Body of pancreas (tissue), 4 donors: ENCODE measurements at regions not wholly inside any gene's neighbourhood (a gene's known extent, or its start where the extent isn't known, plus 50 kb on each side); places are given as distances from the start of the nearest gene placed in this dataset.

Experiments used
- ATAC-seq: fragments of 150-250 bp; one replicate; pipeline ENCODE4 v1.9.1; 2016
- DNase-seq, 4 donors: peaks; one replicate each; pipeline ENCODE4 v3.0.0-alpha.2; 2019
- H3K27ac ChIP-seq, 4 donors: fragments of 200-600 bp; sonication (generic); 1 replicate in 3 of 4; 2 replicates in 1 of 4; pipeline versions ENCODE4 v1.5.1 to v1.6.1; 2016 to 2019; ENCODE audit warnings: mild to moderate bottlenecking in 1 of 4, mixed read lengths in 1 of 4, moderate library complexity in 1 of 4
- H3K27me3 ChIP-seq, 2 donors: fragments of 200-600 bp; sonication (generic); one replicate each; pipeline ENCODE4 v1.6.0; 2016; ENCODE audit warnings: mild to moderate bottlenecking in 1 of 2
- H3K36me3 ChIP-seq, 2 donors: fragments of 200-600 bp; sonication (generic); replicated peaks in 1 of 2; 2 replicates each; pipeline ENCODE4 v1.5.1; 2016; ENCODE audit warnings: low read depth in 2 of 2; ENCODE audit not compliant: insufficient read depth in 1 of 2
- H3K4me1 ChIP-seq: fragments of 200-600 bp; sonication (generic); one replicate; pipeline ENCODE4 v1.6.0; 2016
- H3K4me3 ChIP-seq, 2 donors: fragments of 200-600 bp; sonication (generic); 1 replicate in 1 of 2; 2 replicates in 1 of 2; pipeline ENCODE4 v1.5.1; 2016 to 2019
- H3K9me3 ChIP-seq, 3 donors: fragments of 200-600 bp; sonication (generic); 1 replicate in 2 of 3; 2 replicates in 1 of 3; pipeline ENCODE4 v1.5.1; 2016
- CTCF ChIP-seq, 7 experiments: fragments of 450-650 bp in 4 of 7; fragments of 200-600 bp in 3 of 7; sonication (generic) in 3 of 7; IDR thresholded peaks; one replicate each; pipeline ENCODE4 v1.5.1; 2016 to 2019; ENCODE audit warnings: antibody characterized with exemption in 7 of 7
- POLR2A ChIP-seq, 3 donors: fragments of 450-650 bp; IDR thresholded peaks; one replicate each; pipeline ENCODE4 v1.6.1; 2016; ENCODE audit warnings: antibody characterized with exemption in 3 of 3, mild to moderate bottlenecking in 2 of 3
- WGBS, 2 donors: methylation state at CpG; one replicate each; pipeline ENCODE4 v1.1.5; 2017; 5-methylcytosine and 5-hydroxymethylcytosine counted together
- intact Hi-C: fragments of 100-400 bp; cut with DNase I; formaldehyde crosslinking; loops from one replicate; pipeline ENCODE4 v1.15.1; 2023

DNA sequence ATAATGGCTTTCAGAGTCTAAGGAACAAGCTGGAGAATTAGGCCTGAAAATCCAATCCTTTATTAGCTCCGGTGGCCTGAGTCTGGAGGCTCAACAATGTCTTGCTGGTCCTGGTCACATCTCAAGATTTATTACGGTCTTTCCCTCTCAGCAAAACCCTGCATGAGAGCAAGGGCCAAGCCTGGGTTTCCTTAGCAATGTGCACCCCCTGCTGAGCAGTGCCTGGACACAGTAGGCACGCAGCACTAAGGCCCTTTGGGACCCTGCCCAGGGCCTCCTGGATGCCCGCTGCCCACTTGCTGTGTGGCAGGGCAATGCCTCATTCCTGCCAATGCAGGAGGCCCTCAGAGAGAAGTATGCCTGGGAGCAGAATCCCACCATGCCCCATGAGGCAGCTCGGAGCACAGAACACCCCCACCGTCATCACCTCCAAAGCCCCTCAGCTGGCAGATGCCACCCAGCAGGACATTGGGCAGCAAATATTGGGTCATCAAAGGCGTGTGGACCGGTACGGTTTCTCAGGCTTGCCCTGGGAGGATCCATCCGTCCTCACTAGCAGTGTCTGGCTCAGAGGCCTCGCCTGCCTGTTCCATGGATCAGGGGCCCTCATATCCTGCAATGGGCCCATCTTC is 156.4 kb downstream of the OAT start:
- no peak overlapping the region for H3K27ac ChIP-seq
- no peaks in the 10 kb centered on the region for H3K36me3 ChIP-seq
- H3K4me1 ChIP-seq = no peaks in the 10 kb centered on the region
- H3K9me3 ChIP-seq = no peaks in the 10 kb centered on the region
- intact Hi-C loops = no loop called here
- H3K4me3 ChIP-seq = no peak overlapping the region
- H3K27me3 ChIP-seq = no peaks in the 10 kb centered on the region
- ATAC-seq (no peak), DNase-seq (no peak)
- TF ChIP-seq CTCF (IDR thresholded peaks at IDR 0.05) = no peak
- no peak for TF ChIP-seq POLR2A (IDR thresholded peaks at IDR 0.05)
- 84 to 90% methylated on average over 7 to 11 of the region's 11 CpGs for WGBS, 2 donors

DNA sequence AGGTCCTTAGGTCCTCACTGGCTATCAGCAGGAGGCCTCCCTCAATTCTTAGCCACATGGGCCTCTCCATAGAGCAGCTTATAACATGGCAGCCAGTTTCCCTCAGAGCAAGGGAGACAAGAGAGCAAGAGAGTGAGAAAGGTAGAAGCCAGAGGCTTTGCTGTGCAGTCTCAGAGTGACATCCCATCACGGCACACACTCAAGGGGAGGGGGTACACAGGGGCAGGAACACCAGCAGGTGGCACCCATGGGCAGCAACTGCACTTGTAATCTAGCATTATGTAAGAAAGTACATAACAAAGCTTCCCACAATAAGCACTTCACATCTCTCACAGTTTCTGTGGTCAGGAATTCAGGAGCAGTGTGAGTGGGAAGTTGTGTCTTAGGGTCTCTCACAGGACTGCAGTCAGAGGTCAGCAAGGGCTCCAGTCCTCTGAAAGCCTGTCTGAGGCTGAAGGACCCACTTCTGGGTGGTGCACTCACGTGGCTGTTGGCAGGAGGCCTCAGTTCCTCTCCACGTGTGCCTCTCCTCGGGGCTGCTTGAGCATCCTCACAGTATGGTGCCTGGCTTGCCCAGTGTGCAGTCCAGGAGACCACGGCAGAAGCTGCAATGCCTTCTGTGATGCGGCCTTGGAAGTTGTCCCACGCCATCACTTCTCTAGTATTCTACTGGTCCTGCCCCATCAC is 159.4 kb downstream of the OAT start:
- Histone ChIP-seq H3K9me3 (no peaks in the 10 kb centered on the region), H3K4me3 (no peak overlapping the region), H3K36me3 (no peaks in the 10 kb centered on the region), H3K27ac (no peak overlapping the region), H3K27me3 (no peaks in the 10 kb centered on the region), H3K4me1 (no peaks in the 10 kb centered on the region)
- no peak for TF ChIP-seq CTCF (IDR thresholded peaks at IDR 0.05)
- no peak for TF ChIP-seq POLR2A (IDR thresholded peaks at IDR 0.05)
- ATAC-seq (no peak), DNase-seq (no peak)
- intact Hi-C loops = no loop called here
- WGBS, 2 donors = 76 to 77% methylated on average over 3 to 7 of the region's 7 CpGs

DNA sequence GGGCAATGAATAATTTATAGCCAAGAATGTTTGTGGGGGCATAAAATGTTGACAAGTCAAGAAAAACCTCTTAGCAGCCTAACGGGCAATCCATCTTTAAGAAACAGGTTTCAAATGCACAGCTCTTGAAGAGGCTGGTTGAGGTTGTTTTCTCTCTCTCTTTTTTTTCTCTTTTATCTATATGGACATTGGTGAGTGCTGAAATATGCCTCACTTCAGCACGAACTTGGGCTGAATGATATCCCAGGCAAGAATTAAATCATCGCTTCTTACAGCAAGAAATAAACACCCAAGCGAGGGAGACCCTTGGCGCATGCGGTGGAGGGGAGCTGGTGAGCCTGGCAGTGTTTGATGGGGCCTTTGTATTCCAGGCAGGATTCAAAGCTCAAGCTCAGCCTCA is 160.9 kb downstream of the OAT start:
- Histone ChIP-seq H3K36me3 (no peaks in the 10 kb centered on the region), H3K9me3 (no peaks in the 10 kb centered on the region), H3K27ac (no peak overlapping the region), H3K4me1 (no peaks in the 10 kb centered on the region), H3K27me3 (no peaks in the 10 kb centered on the region), H3K4me3 (no peak overlapping the region)
- 81% methylated on average over 4 to 6 of the region's 6 CpGs for WGBS, 2 donors
- intact Hi-C loops = no loop called here
- no peak for TF ChIP-seq POLR2A (IDR thresholded peaks at IDR 0.05)
- no peak for TF ChIP-seq CTCF (IDR thresholded peaks at IDR 0.05)
- DNase-seq (no peak), ATAC-seq (no peak)

DNA sequence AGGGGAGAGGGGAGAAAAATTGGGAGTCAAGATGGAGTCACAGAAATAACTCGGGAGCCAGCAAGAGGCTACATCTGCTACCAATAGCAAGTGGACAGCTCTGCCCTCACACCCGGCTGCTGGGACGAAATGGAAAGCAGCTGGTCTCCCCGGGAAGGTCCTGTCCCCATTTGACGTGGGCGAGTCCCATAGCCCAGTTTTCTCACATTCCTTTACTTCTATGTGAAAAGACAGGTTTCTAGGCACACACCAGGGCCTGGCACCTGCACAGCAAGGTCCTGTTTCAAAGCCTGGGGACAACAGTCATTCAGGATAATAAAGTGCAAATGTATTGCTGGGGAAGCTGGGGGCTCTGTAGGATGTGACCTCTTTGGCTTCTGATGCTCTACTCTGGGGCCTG is 162.6 kb downstream of the OAT start:
- WGBS, 2 donors = 57 to 77% methylated on average over 3 to 6 of the region's 6 CpGs
- peaks cover 13% of the 10 kb centered on the region for H3K4me1 ChIP-seq
- H3K9me3 ChIP-seq = no peaks in the 10 kb centered on the region
- TF ChIP-seq CTCF (IDR thresholded peaks at IDR 0.05) = no peak
- TF ChIP-seq POLR2A (IDR thresholded peaks at IDR 0.05) = no peak
- no peaks in the 10 kb centered on the region for H3K36me3 ChIP-seq
- no peaks in the 10 kb centered on the region for H3K27me3 ChIP-seq
- no peak overlapping the region for H3K27ac ChIP-seq
- intact Hi-C loops = no loop called here
- DNase-seq (no peak), ATAC-seq (no peak)
- no peak overlapping the region for H3K4me3 ChIP-seq

DNA sequence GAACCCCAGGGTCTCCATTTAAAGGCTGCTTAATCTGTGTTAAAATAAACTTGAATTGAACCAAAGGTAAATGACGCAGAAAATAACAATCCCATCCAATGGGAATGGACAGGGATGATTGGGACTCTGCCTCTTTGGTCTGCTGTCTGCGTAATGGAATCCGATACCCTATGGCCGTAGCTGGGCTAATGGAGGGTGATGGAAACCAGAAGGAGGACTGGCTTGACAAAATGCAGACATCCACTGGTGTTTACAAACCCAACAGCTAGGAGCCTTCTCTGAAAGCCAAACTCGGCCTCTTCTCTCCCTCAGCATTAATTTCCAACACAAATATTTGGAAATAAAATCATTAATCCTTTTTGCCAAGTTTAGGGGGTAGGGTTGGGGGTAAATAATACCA is 162.2 kb upstream of the CHST15 start:
- 88% methylated on average over 5 of the region's 5 CpGs for WGBS, 2 donors
- H3K4me1 ChIP-seq = peaks cover 19% of the 10 kb centered on the region
- no peak for TF ChIP-seq POLR2A (IDR thresholded peaks at IDR 0.05)
- H3K4me3 ChIP-seq = no peak overlapping the region
- ATAC-seq = no peak
- H3K27ac ChIP-seq = no peak overlapping the region
- no peaks in the 10 kb centered on the region for H3K27me3 ChIP-seq
- intact Hi-C loops = no loop called here
- H3K36me3 ChIP-seq = no peaks in the 10 kb centered on the region
- DNase-seq = no peak
- H3K9me3 ChIP-seq = no peaks in the 10 kb centered on the region
